A549 (cell line): ENCODE measurements at regions not wholly inside any gene's neighbourhood (a gene's known extent, or its start where the extent isn't known, plus 50 kb on each side); places are given as distances from the start of the nearest gene placed in this dataset.

Experiments
- RARB ChIP-seq: fragments of 250-450 bp; sonication (Bioruptor Pico); IDR thresholded peaks from 2 replicates; pipeline ENCODE4 v1.8.0; 2021; ENCODE audit warnings: mild to moderate bottlenecking, moderate library complexity
- TF ChIP-seq, protein P1 (sequence below): fragments of 450-650 bp; IDR thresholded peaks from 2 replicates; pipeline ENCODE4 v1.6.1; 2014; ENCODE audit warnings: antibody characterized with exemption
- TF ChIP-seq, protein P2 (sequence below): fragments of >200 bp; sonication (Bioruptor Twin); formaldehyde crosslinking; IDR thresholded peaks from 3 replicates; pipeline ENCODE4 v1.5.1; 2016

DNA sequence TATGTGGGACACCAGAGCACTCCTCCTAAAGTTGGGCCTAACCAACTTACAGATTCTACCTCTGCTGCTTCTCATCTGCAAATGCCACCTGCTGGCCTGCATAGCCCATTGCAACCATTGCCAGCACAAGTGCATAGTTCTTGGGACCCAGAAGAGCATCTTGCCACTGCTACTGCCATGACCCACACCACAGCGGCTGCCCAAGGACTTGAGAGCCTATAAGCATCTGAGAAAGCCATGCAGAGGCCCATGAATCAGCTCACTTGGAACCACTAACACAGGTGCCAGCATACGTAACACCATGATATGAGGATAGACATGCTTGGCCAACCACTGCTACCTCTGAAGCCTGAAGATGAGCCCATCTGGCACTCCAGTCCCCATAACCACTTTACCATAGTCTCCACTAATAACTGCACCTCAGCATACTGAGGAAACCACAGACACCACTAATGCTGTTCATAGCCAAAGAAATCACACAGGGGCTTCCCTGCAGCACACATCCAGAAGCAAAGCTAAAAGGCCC lies 258.1 kb upstream of the AGTR2 start:
- TF ChIP-seq RARB (CRISPR knock-in tag) = no peak
- TF ChIP-seq, protein P1, sequence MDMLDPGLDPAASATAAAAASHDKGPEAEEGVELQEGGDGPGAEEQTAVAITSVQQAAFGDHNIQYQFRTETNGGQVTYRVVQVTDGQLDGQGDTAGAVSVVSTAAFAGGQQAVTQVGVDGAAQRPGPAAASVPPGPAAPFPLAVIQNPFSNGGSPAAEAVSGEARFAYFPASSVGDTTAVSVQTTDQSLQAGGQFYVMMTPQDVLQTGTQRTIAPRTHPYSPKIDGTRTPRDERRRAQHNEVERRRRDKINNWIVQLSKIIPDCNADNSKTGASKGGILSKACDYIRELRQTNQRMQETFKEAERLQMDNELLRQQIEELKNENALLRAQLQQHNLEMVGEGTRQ = no peak
- TF ChIP-seq, protein P2, sequence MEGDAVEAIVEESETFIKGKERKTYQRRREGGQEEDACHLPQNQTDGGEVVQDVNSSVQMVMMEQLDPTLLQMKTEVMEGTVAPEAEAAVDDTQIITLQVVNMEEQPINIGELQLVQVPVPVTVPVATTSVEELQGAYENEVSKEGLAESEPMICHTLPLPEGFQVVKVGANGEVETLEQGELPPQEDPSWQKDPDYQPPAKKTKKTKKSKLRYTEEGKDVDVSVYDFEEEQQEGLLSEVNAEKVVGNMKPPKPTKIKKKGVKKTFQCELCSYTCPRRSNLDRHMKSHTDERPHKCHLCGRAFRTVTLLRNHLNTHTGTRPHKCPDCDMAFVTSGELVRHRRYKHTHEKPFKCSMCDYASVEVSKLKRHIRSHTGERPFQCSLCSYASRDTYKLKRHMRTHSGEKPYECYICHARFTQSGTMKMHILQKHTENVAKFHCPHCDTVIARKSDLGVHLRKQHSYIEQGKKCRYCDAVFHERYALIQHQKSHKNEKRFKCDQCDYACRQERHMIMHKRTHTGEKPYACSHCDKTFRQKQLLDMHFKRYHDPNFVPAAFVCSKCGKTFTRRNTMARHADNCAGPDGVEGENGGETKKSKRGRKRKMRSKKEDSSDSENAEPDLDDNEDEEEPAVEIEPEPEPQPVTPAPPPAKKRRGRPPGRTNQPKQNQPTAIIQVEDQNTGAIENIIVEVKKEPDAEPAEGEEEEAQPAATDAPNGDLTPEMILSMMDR = no peak
